GM19455 (cell line): ENCODE measurements at regions not wholly inside any gene's neighbourhood (a gene's known extent, or its start where the extent isn't known, plus 50 kb on each side); places are given as distances from the start of the nearest gene placed in this dataset.

ENCODE experiments used
- ATAC-seq: cut with Tn5 transposase; IDR thresholded peaks from one replicate; pipeline ENCODE4 v1.9.1; 2021; ENCODE audit not compliant: unreplicated experiment

DNA sequence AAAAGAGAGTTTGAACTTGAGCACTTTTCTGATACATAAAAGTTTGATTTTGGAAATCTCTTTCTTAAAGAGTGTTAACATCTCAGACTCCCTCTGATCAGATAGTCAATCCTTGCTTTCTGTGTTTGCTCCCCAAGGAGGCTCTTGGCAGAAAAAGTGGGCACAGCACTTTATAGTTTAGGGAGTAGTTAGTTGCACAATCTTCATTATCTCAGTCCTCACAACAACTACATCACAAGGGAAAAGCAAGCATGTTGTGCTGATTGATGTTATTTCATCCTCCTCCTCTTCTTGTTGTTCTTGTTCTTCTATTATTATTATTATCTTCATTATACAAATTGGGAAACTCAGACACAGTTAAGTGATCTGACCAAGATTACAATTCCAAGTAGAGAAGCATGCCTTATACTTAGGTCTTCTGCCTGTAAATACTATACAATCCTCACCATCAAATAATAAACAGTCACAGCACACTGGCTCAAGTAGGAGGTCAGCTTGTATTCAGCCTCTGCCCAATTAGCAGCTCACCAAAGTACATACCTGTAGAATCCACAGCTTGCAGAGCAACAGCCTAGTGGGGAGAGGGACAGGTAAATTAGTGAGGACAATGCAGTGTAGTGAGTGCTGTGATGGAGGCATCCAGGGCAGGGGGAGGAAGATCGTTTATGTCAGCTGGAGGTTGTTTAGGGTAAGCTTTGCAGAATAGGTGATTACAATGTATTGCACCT lies 304.1 kb upstream of the MME start:
- no peak for ATAC-seq

- no peak for ATAC-seq
Measured at GRCh38 chr3:154766765-154767503, 313.2 kb upstream of the MME start.

DNA sequence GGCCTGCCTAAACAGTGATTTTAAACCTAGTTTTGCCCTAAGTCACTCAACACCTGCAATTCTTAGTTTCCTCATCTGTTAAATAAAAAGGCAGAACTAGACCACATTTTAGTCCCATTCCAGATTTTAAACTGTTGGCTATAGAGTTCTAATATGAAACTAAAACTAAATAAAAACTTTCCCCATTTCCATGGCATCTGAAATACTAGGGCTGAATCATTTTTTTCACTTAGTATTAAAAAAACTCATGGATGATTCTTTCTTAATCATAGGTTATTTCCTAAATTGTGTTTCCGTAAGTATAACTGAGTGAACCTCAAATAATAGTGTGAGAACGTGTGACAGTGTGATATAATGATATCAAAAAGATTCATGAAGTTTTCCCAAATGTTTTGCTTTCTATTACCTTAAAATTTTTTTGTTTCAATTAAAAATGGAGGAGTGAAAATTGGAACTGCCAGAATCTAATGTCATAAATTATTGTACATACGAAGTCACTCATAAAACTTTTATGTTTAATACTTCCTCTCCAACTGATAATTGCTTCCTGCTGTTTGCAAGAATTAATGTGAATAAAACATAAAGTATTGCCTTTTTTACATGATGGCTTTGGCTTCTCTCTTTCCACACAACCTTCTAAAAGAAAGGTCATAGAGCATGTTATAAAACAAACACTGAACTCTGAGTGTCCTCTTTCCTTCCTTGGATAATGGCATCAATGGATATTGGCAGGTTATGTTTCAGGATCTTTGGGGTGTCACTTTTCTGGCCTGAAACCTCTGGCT lies 315.1 kb upstream of the MME start:
- no peak for ATAC-seq

DNA sequence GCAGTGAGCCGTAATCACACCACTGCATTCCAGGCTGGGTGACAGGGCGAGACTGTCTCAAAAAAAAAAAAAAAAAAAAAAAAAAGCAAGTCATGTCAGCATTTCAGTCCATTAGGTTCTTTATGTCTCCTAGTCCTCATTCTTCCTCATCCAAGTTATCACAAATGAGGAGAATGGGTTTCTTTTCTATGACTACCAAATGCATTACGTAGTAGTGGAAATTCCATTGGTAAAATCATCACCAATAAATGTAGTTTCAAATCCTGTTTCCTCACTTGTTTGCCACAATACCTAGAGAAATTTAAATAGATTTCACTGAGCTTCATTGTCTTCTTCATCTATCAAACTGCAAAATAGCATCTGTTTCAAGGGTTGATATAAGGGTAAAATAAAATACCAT lies 317.6 kb upstream of the MME start:
- no peak for ATAC-seq

GRCh38 chr3:154759966-154760365 lies 320.2 kb upstream of the MME start:
- ATAC-seq = no peak

- no peak for ATAC-seq
Measured at GRCh38 chr3:154758109-154758868, 321.8 kb upstream of the MME start.

DNA sequence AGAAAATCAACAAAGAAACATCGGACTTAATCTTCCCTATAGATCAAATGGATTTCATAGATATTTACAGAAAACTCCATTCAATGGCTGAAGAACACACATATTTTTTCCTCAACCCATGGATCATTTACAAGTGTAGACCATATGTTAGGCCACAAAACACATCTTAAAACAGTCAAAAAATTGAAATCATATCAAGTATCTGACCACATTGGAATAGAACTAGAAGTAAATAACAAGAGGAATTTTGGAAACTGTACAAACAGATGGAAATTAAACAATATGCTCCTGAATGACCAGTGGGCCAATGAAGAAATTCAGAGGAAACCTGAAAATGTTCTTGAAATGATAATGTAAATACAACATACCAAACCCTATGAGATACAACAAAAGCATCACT lies 323.1 kb upstream of the GPR149 start:
- ATAC-seq = no peak

GRCh38 chr3:154749514-154749913 lies 319.5 kb upstream of the GPR149 start:
- ATAC-seq = no peak

GRCh38 chr3:154745929-154746328 lies 315.9 kb upstream of the GPR149 start:
- no peak for ATAC-seq

DNA sequence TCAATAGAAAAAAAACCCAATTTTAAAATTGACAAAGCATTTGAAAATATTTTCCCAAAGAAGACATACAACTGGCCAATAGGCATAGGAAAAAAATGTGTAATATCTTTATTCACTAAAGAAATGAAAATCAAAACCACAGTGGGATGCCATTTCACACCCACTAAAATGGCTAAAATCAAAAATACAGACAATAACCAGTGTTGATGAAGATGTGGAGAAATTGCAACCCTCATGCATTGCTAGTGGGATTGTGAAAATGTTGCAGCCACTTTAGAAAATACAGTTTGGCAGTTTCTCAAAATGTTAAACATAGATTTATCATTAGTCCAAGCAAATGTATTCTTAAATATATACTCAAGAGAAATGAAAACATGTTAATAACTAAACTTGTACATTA lies 315.1 kb upstream of the GPR149 start:
- no peak for ATAC-seq

DNA sequence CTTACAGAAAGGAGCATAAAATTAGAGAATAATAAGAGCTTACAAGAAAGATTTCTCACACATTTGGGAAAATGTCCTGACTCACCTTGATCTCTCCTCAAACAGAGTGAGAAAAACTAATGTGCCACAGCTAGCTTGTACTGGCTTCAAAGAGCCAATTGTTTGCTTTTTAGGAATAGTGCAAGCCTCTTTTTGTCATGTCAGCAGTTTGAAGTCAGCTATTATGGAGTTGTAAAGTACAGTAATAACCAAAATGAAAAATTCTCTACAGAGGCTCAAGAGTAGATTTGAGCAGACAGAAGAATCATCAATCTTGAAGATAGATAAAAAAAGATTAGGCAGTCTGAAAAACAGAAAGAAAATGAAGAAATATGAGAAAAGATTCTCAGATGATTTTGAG lies 313.4 kb upstream of the GPR149 start:
- no peak for ATAC-seq

DNA sequence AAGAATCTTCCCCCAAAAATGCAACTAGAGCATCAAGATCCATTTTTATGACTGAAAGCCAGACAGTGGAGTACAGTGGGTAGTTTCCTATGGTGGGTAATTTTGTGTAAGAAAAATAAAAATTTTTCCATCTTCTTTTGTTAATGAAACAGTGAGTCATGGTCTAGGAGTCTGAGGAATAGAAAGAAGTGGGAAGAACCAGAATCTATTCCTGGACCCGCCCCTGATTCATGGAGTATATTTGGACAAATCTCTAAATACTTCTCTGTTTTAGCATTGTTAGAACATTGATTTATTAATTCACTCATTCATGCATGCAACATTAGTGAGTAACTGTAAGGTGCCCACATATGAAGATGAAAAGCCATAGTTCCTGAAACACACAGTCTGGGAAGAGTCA lies 304.5 kb upstream of the GPR149 start:
- ATAC-seq = no peak

- no peak for ATAC-seq
Measured at GRCh38 chr3:154730186-154730585, 300.2 kb upstream of the GPR149 start.

DNA sequence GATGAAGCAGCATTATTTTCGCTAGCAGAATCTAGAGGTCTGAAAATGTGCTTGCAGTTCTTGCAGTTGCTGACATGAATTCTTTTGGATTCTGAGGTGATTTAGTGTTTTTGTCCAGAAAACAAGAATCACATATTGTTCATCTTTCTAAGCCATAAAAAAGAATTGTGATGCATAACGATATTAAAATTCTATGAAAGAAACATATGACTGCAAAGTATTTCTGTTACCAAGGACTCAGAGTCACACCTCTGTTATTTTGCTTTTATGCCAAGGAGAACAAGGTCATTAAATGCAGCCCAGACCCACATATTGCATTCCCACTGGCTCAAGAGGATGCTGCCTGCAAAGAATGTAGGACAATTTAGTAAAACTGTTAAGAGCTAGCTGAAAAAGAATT lies 299.8 kb upstream of the GPR149 start:
- no peak for ATAC-seq

DNA sequence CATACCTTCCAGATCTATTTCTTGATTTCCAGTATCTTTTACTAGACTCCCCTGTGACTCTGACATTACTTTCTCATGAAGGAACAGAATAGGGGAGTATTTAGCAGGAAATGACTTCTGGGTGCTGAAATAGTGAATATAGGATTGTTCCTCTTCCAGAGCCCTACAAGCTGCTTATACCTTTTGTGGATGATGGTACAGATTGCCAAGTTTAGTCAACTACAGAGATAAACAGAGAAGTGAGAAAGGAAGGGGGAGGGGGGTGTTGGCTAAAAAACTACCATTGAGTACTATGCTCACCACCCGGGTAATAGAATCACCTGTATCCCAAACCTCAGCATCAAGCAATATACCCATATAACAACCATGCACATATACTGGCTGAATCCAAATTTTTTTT lies 298.3 kb upstream of the GPR149 start:
- no peak for ATAC-seq

DNA sequence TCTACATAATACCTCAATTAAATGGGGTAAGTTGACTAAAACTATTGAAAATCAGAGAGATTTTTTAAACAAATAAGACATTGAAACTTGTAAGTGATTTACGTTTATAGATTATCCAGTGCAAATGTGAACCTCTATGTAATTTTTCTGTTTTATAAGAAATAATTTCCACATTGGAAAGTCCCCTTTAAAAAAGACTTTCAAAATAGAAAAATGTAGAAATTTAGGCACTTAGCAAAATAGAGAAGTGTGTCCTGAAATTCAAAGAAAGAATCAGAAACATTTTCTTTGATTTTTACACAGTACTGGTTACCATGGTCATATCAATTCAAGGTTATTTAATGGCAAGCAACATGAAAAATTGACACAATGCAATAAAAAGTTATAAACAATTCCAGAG lies 290.9 kb upstream of the GPR149 start:
- no peak for ATAC-seq

GRCh38 chr3:154718053-154718452 lies 288.1 kb upstream of the GPR149 start:
- no peak for ATAC-seq

DNA sequence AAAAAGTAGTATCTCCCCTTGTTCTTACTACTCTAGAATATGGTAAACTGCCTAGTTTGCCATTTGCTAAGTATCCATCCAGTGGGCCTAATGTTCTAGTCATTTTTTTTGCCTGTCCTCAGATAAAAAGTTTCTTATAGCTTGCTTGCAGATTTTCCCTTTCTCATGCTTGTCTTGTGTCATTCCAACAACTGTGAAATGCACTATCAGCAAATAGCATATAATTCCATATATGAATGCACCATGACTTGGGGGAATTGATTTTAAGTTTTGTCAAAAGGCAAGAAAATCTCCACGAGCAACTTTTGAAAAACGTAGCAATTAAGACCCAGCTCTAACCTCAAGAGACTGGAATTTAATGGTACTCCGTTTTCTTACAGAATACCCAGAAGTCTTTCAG lies 286.2 kb upstream of the GPR149 start:
- ATAC-seq = no peak

DNA sequence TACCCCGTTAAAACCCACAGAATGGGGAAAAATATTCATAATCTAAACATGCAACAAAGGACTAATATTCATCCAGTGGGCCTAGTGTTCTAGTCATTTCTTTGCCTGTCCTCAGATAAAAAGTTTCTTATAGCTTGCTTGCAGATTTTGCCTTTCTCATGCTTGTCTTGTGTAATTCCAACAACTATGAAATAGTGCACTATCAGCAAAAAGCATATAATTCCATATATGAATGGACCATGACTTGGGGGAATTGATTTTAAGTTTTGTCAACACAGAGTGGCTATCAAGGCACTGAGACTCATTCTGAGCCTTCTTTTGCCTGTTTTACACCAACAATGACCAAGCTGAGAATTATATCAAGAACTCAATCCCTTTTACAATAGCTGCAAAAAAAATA lies 278.6 kb upstream of the GPR149 start:
- no peak for ATAC-seq

GRCh38 chr3:154701055-154701454 lies 271.1 kb upstream of the GPR149 start:
- no peak for ATAC-seq

DNA sequence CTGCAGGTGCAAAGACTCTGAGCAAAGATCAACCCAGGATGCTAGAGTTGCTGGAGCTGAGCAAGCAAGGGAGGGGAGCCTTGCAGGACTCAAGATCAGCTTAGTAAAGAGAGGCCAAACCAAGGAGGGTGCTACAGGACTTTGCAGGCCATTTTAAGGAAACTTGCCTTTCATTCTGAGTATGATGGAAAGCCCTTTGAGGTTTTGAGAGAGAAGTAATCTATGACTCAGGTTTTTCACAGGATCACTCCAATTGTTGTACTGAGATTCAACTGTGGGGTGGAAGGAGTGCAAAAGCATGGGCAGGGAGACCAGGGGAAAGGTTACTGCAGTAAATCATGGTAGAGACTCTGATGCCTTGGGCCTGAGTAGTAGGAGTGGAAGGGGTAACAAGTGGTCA lies 260.4 kb upstream of the GPR149 start:
- ATAC-seq = peak; percentile 48
